ENCODE measurements at regions not wholly inside any gene's neighbourhood (a gene's known extent, or its start where the extent isn't known, plus 50 kb on each side); places are given as distances from the start of the nearest gene placed in this dataset.
A peak's percentile ranks its signal among the peaks of the same experiment; 100 is the strongest.

DNA sequence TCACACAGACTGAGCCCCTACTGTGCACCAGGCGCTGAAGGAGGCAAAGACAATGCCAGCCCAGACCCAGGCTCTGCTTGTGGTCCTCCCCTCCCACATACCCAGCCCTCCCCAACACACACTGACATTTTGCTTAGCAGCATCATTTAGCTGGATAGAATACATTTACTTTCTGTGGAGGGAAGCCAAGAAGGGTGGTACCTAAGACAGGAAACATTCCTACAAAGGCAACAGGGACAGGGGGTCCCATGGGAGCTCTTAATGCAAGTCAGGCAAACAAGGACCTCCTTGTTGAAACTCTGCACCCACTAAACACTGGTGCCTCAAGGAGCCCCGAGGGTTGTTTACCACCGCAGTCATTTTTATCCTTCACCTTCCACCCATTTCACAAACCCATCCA lies 77.0 kb upstream of the ZNF507 start:
- DNase-seq, result no peak

- no peak for DNase-seq
These were observed 75.6 kb upstream of the ZNF507 start for GRCh38 chr19:32269831-32270230.

DNA sequence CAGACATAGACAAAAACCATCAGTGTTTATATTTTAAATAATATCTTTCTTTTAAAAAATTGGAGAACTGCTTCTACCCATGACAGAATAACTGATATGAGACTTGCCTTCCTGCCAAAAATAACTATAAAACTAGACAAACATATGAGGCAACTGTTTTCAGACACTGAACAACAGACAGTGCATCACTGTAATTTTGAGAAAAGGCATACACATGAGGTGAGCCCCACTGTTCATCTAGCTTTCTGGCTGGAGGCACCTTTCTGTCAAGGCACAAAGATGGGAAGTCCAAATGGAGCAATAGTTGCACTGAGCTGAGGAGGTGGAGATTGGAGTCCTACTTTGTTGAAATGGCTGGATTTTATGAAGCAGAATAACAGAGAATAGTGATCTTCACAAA lies 71.9 kb upstream of the ZNF507 start:
- no peak for DNase-seq

GRCh38 chr19:32287086-32287485 lies 58.3 kb upstream of the ZNF507 start:
- no peak for DNase-seq

DNA sequence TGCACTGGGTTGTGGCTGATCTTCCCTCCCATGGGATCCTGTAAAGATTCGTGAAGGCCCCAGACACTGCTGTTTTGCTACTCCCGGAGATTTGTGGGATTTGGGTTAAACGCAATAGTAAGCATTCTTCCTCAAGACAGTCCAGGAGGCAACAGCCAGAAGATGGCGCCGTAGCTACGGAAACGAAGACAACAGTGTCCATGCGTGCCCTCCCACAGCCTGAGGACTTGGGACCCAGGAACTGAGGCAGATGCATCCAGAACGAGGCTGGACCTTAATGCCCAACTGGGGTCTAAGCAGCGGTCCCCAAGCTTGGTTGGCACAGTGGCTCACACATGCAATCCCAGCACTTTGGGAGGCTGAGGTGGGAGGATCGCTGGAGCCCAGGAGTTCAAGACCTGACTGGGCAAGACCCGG lies 57.6 kb upstream of the ZNF507 start:
- peak; percentile 24 for DNase-seq

DNA sequence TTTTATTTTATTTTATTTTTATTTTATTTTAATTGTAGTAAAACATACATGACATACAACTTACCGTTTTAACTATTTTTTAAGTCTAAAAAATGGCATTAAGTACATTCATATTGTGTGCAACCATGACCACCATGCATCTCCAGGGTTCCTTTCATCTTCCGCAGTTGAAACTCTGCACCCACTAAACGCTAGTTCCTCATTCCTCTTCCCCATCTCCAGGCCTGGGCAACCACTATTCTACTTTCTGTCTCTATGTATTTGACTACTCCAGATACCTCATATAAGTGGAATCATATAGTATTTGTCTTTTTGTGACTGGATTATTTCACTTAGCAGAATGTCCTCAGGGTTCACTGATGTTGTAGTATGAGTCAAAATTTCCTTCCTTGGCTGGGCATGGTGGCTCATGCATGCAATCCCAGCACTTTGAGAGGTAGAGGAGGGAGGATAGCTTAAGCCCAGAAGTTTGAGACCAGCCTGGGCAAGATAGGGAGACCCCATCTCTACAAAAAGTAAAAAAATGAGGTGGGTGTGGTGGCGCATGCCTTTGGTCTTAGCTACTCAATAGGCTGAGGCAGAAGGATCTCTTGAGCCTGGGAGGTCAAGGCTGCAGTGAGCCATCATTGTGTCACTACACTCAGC lies 55.7 kb upstream of the ZNF507 start:
- DNase-seq, result no peak

- DNase-seq, result no peak
These were observed 53.5 kb upstream of the ZNF507 start for GRCh38 chr19:32291876-32292275.

- no peak for DNase-seq
These were observed 50.5 kb upstream of the ZNF507 start for GRCh38 chr19:32294871-32295438.

All from RPMI8226 (cell line).